HCT116 (cell line): ENCODE measurements at regions not wholly inside any gene's neighbourhood (a gene's known extent, or its start where the extent isn't known, plus 50 kb on each side); places are given as distances from the start of the nearest gene placed in this dataset.

ENCODE experiments used
- ATAC-seq: fragments of 200-7000 bp; cut with Tn5 transposase; 2 replicates; pipeline ENCODE4 v1.9.1; 2020; ENCODE audit warnings: mild to moderate bottlenecking, moderate library complexity
- BruUV-seq: library from RNA; stranded (reverse); fragments of 400-500 nt; replicated peaks from 2 replicates; lab custom pipeline; 2021; lab: Mats Ljungman, UMichigan
- CTCF ChIA-PET: fragments of 300-600 bp; sonication (Branson Sonifier 250); formaldehyde crosslinking; loops from one replicate; lab custom pipeline; 2021; ENCODE audit warnings: antibody characterized with exemption; lab: Charles Lee
- POLR2A ChIA-PET: fragments of 300-600, 350-600 bp; sonication (Branson Sonifier 250); formaldehyde crosslinking; loops from one replicate; lab custom pipeline; 2021; ENCODE audit warnings: antibody characterized with exemption; lab: Charles Lee
- RAD21 ChIA-PET, 2 experiments: fragments of 300-600 bp; sonication (Branson Sonifier 250); formaldehyde crosslinking; loops; one replicate each; lab custom pipeline; 2023; ENCODE audit warnings: low total read pairs in 2 of 2; ENCODE audit not compliant: uncharacterized antibody in 2 of 2, unreplicated experiment in 2 of 2, low non-redundant PET in 1 of 2; lab: Charles Lee
- DNase-seq: peaks from one replicate; pipeline ENCODE4 v3.0.0-alpha.2; 2010; ENCODE audit warnings: low read depth, low spot score
- H2AFZ ChIP-seq: fragments of 200-600 bp; shearing (Covaris generic), sonication (generic); 2 replicates; pipeline ENCODE4 v1.6.1; 2017; ENCODE audit warnings: low read depth, mixed run types, mixed read lengths, antibody characterized with exemption, low read length; ENCODE audit not compliant: poor library complexity, severe bottlenecking
- H3K27ac ChIP-seq: 2 replicates; pipeline ENCODE4 v1.5.1; 2012; ENCODE audit warnings: low read depth, low read length
- H3K27me3 ChIP-seq: fragments of 200-600 bp; sonication (generic); 2 replicates; pipeline ENCODE4 v1.6.1; 2016; ENCODE audit warnings: mixed run types, low read length, mixed read lengths; ENCODE audit not compliant: insufficient read depth
- H3K36me3 ChIP-seq, 2 experiments: fragments of 200-500 bp in 1 of 2; fragments of 200-600 bp in 1 of 2; sonication (Bioruptor generic) in 1 of 2; sonication (generic) in 1 of 2; 2 replicates each; pipeline versions ENCODE4 v1.5.1 to v1.6.1; 2014 to 2016; ENCODE audit warnings: low read length in 2 of 2, inconsistent platforms in 1 of 2, mixed read lengths in 1 of 2, mixed run types in 1 of 2; ENCODE audit not compliant: insufficient read depth in 2 of 2, control insufficient read depth in 1 of 2
- H3K4me1 ChIP-seq, 2 experiments: fragments of 200-600 bp in 1 of 2; sonication (generic) in 1 of 2; 2 replicates each; pipeline versions ENCODE4 v1.5.1 to v1.6.1; 2012 to 2017; ENCODE audit warnings: low read length in 2 of 2, inconsistent platforms in 1 of 2, mild to moderate bottlenecking in 1 of 2, mixed read lengths in 1 of 2, mixed run types in 1 of 2, moderate library complexity in 1 of 2; ENCODE audit not compliant: insufficient read depth in 2 of 2, control insufficient read depth in 1 of 2
- H3K4me2 ChIP-seq: fragments of 200-600 bp; sonication (generic); 2 replicates; pipeline ENCODE4 v1.6.1; 2017; ENCODE audit warnings: mixed run types, low read length, mixed read lengths
- H3K4me3 ChIP-seq, 2 experiments: fragments of 200-600 bp in 1 of 2; sonication (generic) in 1 of 2; replicated peaks in 1 of 2; 2 replicates each; pipeline ENCODE4 v1.5.1; 2011 to 2016; ENCODE audit warnings: low read length in 2 of 2, control low read depth in 1 of 2, low read depth in 1 of 2, mild to moderate bottlenecking in 1 of 2, mixed read lengths in 1 of 2, mixed run types in 1 of 2
- H3K79me2 ChIP-seq: fragments of 200-600 bp; sonication (generic); 2 replicates; pipeline ENCODE4 v1.6.1; 2017; ENCODE audit warnings: mild to moderate bottlenecking, mixed run types, low read length, moderate library complexity, mixed read lengths; ENCODE audit not compliant: insufficient read depth
- H3K9ac ChIP-seq: fragments of 200-600 bp; sonication (generic); 2 replicates; pipeline ENCODE4 v1.6.1; 2016; ENCODE audit warnings: low read length, mixed read lengths
- H3K9me2 ChIP-seq: fragments of 200-600 bp; sonication (generic), shearing (Covaris generic); 2 replicates; pipeline ENCODE4 v1.6.1; 2017; ENCODE audit warnings: mixed run types, mild to moderate bottlenecking, moderate library complexity; ENCODE audit not compliant: insufficient read depth
- H3K9me3 ChIP-seq, 2 experiments: fragments of 200-500 bp in 1 of 2; fragments of 200-600 bp in 1 of 2; sonication (Bioruptor generic) in 1 of 2; sonication (generic) in 1 of 2; 2 replicates each; pipeline ENCODE4 v1.6.1; 2014 to 2017; ENCODE audit warnings: low read length in 2 of 2, mixed read lengths in 2 of 2, inconsistent platforms in 1 of 2, low read depth in 1 of 2, mild to moderate bottlenecking in 1 of 2, mixed run types in 1 of 2, moderate library complexity in 1 of 2; ENCODE audit not compliant: control insufficient read depth in 1 of 2, insufficient read depth in 1 of 2
- H4K20me1 ChIP-seq: fragments of 200-600 bp; sonication (generic), shearing (Covaris generic); 2 replicates; pipeline ENCODE4 v1.6.1; 2017; ENCODE audit warnings: mixed run types, mild to moderate bottlenecking, moderate library complexity; ENCODE audit not compliant: insufficient read depth
- ELF1 ChIP-seq: IDR thresholded peaks from 2 replicates; pipeline ENCODE4 v1.6.1; 2012; ENCODE audit warnings: low read depth, borderline replicate concordance
- POLR2A ChIP-seq: IDR thresholded peaks from 2 replicates; pipeline ENCODE4 v1.7.0; 2011; ENCODE audit warnings: borderline replicate concordance; ENCODE audit not compliant: insufficient read depth, insufficient read length; ENCODE audit errors: extremely low read depth
- RAD21 ChIP-seq: IDR thresholded peaks from 2 replicates; pipeline ENCODE4 v1.6.1; 2012; ENCODE audit warnings: low read depth, mild to moderate bottlenecking
- TCF7L2 ChIP-seq: IDR thresholded peaks from 2 replicates; pipeline ENCODE4 v1.7.0; 2011; ENCODE audit warnings: borderline replicate concordance, inconsistent platforms; ENCODE audit not compliant: insufficient read depth, insufficient read length; ENCODE audit errors: extremely low read depth
- YY1 ChIP-seq: IDR thresholded peaks from 2 replicates; pipeline ENCODE4 v1.6.1; 2011; ENCODE audit warnings: low read length, low read depth, moderate library complexity, mild to moderate bottlenecking; ENCODE audit not compliant: insufficient replicate concordance; ENCODE audit errors: extremely low read depth
- intact Hi-C: fragments of 100-400 bp; cut with micrococcal nuclease; formaldehyde crosslinking; loops from 2 replicates; pipeline ENCODE4 v1.10.0; 2022
- TF ChIP-seq, protein P1 (sequence below): IDR thresholded peaks from 2 replicates; pipeline ENCODE4 v1.6.1; 2012
- TF ChIP-seq, protein P2 (sequence below): IDR thresholded peaks from 2 replicates; pipeline ENCODE4 v1.6.1; 2012; ENCODE audit warnings: low read depth

DNA sequence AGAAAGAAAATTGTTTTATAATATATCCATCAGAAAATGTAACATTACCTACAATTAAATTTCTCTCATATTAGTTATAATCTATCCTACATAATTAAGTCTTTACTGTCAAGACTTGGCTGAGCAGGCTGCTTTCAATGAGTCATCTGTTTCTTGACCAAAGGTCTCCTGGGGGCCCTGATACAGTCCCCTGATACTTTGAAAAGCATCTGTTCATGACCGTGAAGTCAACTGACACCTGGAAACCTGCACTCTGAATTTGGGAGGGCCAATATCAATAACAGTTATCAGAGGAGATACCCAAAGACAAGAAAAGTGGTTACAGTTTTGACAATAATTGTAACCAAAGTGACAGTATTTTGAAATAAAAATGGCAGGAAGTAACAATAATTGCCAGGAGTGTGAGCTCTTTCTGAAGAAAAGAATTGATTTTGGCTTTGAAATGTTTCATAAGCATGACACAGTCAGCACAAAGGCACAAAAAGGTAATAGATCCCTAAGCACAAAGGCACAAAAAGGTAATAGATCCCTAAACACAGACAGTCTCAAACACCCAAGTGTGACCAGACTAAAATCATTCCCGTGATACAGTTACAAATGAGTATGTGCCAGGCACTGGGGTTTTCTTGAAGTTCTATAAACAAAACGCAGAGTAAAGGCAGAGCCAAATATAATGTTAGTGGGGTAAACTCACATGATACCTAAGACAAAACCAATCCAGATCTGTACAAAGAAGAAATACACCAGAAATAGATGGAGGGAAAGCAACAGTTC lies 260.7 kb downstream of the PLOD2 start:
- Histone ChIP-seq H3K4me2 (no peak overlapping the region), H3K4me3 (no peak overlapping the region), H2AFZ (no peak overlapping the region), H3K9ac (no peak overlapping the region), H3K9me3 (no peaks in the 10 kb centered on the region), H3K36me3 (no peaks in the 10 kb centered on the region), H3K9me2 (no peaks in the 10 kb centered on the region), H3K79me2 (no peaks in the 10 kb centered on the region), H3K27me3 (no peaks in the 10 kb centered on the region), H4K20me1 (no peaks in the 10 kb centered on the region), H3K27ac (no peak overlapping the region), H3K4me1 (no peaks in the 10 kb centered on the region)
- TF ChIP-seq, protein P1, sequence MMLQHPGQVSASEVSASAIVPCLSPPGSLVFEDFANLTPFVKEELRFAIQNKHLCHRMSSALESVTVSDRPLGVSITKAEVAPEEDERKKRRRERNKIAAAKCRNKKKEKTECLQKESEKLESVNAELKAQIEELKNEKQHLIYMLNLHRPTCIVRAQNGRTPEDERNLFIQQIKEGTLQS, result no peak
- TF ChIP-seq YY1, result no peak
- TF ChIP-seq RAD21, result no peak
- no peak for TF ChIP-seq ELF1
- TF ChIP-seq POLR2A, result no peak
- TF ChIP-seq, protein P2, sequence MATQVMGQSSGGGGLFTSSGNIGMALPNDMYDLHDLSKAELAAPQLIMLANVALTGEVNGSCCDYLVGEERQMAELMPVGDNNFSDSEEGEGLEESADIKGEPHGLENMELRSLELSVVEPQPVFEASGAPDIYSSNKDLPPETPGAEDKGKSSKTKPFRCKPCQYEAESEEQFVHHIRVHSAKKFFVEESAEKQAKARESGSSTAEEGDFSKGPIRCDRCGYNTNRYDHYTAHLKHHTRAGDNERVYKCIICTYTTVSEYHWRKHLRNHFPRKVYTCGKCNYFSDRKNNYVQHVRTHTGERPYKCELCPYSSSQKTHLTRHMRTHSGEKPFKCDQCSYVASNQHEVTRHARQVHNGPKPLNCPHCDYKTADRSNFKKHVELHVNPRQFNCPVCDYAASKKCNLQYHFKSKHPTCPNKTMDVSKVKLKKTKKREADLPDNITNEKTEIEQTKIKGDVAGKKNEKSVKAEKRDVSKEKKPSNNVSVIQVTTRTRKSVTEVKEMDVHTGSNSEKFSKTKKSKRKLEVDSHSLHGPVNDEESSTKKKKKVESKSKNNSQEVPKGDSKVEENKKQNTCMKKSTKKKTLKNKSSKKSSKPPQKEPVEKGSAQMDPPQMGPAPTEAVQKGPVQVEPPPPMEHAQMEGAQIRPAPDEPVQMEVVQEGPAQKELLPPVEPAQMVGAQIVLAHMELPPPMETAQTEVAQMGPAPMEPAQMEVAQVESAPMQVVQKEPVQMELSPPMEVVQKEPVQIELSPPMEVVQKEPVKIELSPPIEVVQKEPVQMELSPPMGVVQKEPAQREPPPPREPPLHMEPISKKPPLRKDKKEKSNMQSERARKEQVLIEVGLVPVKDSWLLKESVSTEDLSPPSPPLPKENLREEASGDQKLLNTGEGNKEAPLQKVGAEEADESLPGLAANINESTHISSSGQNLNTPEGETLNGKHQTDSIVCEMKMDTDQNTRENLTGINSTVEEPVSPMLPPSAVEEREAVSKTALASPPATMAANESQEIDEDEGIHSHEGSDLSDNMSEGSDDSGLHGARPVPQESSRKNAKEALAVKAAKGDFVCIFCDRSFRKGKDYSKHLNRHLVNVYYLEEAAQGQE, result no peak
- TF ChIP-seq TCF7L2, result no peak
- no TSS peak for BruUV-seq
- DNase-seq (no peak), ATAC-seq (no peak)
- RAD21 ChIA-PET, result no interaction called here
- CTCF ChIA-PET, result no interaction called here
- POLR2A ChIA-PET, result no interaction called here
- intact Hi-C loops, result no loop called here
